ENCODE measurements at regions not wholly inside any gene's neighbourhood (a gene's known extent, or its start where the extent isn't known, plus 50 kb on each side); places are given as distances from the start of the nearest gene placed in this dataset.

DNA sequence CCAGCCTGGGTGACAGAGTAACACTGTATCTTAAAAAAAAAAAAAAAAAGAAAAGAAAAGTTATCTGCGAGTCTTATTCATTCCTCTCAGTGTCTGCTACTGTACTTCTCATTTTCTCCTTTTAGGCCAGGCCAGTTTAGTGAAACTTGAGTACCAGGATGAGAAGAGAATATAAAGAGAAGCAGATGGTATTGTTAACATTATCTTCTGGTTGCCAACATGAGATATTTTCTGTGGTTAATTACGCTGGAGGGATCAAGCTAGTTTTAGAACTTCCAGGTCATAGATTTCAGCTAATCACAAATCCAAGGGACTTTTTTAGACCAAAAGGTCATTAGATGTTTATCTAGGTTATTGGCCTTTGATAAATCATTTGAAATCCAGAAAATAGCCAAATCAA lies 252.6 kb upstream of the SMIM30 start:
- TF ChIP-seq CTCF (IDR thresholded peaks at IDR 0.05), result no peak
- TF ChIP-seq EP300 (IDR thresholded peaks at IDR 0.05), result no peak
